ENCODE measurements at regions not wholly inside any gene's neighbourhood (a gene's known extent, or its start where the extent isn't known, plus 50 kb on each side); places are given as distances from the start of the nearest gene placed in this dataset.

DNA sequence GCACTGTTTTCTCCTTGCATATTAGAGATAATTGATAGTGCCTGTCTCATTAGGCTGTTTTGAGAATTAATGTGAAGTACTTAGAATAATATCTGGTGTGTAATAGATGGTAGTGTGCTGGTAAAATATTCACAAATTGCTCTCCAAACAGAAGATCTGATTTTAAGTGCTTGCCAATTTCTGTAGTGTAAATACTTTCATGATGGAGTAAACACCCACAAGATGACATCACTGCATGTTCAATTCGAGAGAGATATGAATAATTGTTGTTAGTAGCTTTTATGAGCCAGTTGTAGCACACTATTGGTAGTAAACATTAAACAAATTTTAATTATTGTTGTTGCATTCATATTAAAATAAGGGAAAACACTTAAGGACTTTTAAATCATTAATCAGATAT is 392.3 kb upstream of the RIOK2 start:
- TF ChIP-seq, protein P1, sequence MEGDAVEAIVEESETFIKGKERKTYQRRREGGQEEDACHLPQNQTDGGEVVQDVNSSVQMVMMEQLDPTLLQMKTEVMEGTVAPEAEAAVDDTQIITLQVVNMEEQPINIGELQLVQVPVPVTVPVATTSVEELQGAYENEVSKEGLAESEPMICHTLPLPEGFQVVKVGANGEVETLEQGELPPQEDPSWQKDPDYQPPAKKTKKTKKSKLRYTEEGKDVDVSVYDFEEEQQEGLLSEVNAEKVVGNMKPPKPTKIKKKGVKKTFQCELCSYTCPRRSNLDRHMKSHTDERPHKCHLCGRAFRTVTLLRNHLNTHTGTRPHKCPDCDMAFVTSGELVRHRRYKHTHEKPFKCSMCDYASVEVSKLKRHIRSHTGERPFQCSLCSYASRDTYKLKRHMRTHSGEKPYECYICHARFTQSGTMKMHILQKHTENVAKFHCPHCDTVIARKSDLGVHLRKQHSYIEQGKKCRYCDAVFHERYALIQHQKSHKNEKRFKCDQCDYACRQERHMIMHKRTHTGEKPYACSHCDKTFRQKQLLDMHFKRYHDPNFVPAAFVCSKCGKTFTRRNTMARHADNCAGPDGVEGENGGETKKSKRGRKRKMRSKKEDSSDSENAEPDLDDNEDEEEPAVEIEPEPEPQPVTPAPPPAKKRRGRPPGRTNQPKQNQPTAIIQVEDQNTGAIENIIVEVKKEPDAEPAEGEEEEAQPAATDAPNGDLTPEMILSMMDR (IDR thresholded peaks at IDR 0.05), result no peak
- no peak for TF ChIP-seq POLR2A (IDR thresholded peaks at IDR 0.05; ENCODE audit: low read depth)
